GM12872 (cell line): ENCODE measurements at regions not wholly inside any gene's neighbourhood (a gene's known extent, or its start where the extent isn't known, plus 50 kb on each side); places are given as distances from the start of the nearest gene placed in this dataset.

Experiments used
- TF ChIP-seq, protein P1 (sequence below): IDR thresholded peaks from 3 replicates; pipeline ENCODE4 v1.5.1; 2011; ENCODE audit warnings: low read depth, mild to moderate bottlenecking, low read length, moderate library complexity; ENCODE audit not compliant: insufficient read depth

DNA sequence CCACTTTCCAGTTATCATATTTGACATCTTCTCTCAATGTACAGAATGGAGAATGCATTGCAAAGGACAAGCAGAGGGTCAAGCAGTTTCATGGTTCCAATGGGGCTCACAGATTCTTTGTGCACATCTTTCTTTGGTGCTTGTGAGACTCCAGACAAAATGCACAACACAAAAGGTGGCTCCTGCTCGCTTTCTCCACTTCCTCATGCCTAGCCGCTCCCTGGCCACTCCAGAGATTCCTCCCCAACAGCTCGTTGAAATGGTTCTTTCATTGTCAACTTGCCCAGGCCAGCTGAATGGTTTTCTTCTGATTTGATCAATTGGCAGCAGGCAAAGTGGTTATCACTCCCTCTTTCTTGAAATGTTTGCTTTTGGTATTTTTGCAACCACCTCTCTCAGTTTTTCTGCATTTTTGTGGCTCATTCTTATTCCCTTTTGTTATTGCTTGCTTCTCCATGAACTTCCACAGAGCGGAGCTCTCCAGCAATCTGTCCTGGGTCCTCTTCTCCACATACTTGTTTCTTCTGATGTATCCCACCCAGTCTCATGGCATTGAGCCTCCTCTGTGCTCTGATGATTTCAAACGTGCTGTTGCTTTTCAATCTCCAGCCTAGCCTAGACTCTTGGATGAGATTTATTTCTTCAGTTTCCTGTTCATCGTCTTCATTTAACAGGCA is 507.8 kb upstream of the MKI67 start:
- TF ChIP-seq, protein P1, sequence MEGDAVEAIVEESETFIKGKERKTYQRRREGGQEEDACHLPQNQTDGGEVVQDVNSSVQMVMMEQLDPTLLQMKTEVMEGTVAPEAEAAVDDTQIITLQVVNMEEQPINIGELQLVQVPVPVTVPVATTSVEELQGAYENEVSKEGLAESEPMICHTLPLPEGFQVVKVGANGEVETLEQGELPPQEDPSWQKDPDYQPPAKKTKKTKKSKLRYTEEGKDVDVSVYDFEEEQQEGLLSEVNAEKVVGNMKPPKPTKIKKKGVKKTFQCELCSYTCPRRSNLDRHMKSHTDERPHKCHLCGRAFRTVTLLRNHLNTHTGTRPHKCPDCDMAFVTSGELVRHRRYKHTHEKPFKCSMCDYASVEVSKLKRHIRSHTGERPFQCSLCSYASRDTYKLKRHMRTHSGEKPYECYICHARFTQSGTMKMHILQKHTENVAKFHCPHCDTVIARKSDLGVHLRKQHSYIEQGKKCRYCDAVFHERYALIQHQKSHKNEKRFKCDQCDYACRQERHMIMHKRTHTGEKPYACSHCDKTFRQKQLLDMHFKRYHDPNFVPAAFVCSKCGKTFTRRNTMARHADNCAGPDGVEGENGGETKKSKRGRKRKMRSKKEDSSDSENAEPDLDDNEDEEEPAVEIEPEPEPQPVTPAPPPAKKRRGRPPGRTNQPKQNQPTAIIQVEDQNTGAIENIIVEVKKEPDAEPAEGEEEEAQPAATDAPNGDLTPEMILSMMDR, result no peak

DNA sequence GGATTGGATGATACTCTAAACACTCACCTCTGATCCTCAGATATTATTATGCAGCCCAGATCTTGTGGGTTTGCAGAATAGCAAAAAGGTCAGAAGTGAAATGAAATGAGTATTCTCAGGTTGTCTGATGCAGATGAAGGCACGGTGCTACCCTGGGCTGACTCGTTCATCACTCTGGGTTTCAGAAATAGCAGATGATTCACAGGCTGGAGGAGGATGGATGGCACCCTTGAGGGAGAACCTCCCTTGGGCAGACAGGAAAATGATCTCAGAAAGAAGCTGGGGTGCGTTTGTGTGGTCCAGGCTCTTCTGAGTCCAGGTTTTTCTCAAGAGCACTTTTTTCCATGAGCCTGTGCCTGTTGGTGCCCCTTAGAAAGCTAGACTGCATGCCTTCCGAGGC is 515.8 kb upstream of the MKI67 start:
- TF ChIP-seq, protein P1, result no peak

DNA sequence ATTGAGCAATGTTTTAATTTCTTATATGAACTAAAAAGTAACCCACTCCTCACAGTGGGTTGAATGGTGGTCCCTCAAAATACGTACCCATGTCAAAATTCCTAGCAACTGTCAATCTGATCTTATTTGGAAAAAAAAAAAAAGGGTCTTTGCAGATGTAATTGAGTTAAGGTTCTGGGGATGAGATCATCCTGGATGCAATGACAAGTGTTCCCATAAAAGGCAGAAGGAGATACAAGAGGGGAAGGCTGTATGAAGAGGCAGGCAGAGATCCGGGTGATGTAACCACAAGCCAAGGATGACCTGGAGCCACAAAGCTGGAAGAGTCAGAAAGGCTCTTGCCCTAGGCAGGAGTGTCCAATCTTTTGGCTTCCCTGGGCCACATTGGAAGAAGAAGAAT is 516.3 kb upstream of the MKI67 start:
- TF ChIP-seq, protein P1, result no peak

DNA sequence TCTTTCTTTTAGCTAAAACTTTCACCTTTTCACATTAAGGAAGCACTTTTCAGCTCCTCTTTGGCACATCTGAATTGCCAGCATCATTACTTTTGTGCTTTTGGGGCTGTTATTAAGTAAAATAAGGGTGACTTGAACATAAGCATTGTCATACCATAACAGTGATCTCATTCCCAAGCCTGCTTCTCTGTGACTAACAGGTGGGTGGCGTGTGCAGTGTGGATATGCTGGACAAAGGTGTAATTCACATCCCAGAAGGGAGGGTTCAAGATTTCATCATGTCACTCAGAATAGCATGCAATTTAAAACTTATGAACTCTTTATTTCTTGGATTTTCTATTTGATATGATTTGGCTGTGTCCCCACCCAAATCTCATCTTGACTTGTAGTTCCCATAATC is 517.4 kb upstream of the MKI67 start:
- TF ChIP-seq, protein P1, result no peak

DNA sequence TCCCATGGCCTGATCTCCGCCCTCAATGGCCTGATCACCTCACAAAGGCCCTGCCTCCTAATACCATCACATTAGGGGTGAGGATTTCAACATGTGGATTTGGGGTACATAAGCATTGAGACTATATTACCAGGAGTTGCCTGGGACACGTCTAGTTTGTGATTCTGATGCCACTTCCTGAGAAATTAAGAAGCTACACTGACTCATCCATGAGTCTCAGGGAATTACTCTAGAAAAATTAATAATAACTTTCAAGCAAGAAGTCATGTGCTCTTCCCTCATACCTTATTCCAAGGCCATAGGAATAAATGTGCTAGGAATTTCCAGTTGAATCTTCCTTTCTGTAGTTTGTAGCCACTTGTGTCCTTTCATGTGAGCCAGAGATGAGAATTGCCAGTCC is 519.3 kb upstream of the MKI67 start:
- TF ChIP-seq, protein P1, result no peak

DNA sequence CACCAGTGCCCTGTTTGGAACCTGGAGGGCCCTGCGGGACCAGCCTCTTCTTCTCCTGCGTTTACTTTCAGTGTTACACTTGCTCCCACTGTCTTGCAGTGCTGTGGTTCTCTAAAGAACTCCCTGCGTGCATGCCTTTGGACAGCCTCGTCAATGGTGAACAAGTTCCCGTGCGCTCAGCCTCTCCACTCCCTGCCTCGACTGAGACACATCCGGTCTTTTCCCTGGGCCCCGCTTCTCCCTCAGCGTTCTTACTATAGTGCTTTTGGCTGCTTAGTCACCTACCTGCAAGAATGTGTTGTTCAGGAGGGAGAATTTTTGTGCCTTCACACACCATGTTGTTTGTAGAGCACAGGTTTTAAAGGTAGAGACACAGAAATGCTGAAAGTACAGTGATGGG is 520.7 kb upstream of the MKI67 start:
- TF ChIP-seq, protein P1, result no peak

DNA sequence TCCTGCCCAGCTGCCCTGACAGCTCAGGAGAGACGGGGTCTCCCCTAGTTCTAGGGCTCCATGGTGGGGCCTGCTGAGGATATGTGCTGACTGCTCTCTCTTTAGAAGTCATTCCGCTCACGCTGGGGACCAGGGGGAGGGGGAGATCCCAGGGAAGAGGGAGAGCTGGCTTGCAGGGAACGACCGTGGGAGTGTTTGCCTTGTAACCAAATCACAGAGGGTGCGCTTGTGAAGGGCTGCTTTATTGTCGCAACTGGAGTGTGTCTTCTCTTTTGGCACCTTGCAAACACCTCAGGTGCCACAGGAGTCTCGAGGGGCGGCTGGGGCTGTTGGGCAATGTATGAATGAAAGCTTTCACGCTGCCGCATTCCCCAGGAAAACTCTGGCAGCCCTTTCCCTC is 531.3 kb upstream of the MKI67 start:
- TF ChIP-seq, protein P1, result no peak

DNA sequence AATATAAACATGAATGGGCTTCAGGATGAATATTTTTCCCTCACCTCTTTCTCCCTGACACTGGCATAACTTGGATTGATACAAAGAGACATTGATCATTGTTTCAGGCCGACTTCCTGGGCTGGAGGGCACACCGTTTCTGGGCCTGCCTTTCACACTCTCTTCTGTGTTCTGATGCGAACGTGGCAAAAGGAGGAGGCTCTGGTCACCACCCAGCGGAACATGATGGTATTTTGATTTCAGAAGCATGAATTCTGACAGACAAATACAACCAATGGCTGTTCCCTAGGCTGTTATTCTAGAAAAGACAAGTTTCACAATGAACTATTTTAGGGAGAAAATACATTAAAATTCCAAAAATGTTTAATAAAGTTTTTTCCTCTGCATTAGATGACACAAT is 534.5 kb upstream of the MKI67 start:
- TF ChIP-seq, protein P1, result no peak
